HepG2 (cell line): ENCODE measurements at regions not wholly inside any gene's neighbourhood (a gene's known extent, or its start where the extent isn't known, plus 50 kb on each side); places are given as distances from the start of the nearest gene placed in this dataset.

Experiments used
- CHD4 ChIP-seq: fragments of 200-600 bp; sonication (generic); IDR thresholded peaks from 2 replicates; pipeline ENCODE4 v1.7.0; 2017; ENCODE audit warnings: mild to moderate bottlenecking, low read length, borderline replicate concordance
- DMAP1 ChIP-seq: IDR thresholded peaks from 2 replicates; pipeline ENCODE4 v1.6.1; 2016
- NFE2L1 ChIP-seq: sonication (generic); formaldehyde crosslinking; IDR thresholded peaks from 2 replicates; pipeline ENCODE4 v1.4.0; 2020; ENCODE audit warnings: missing genetic modification reagents, mild to moderate bottlenecking, borderline replicate concordance
- RAD21 ChIP-seq: fragments of 450-650 bp; formaldehyde crosslinking; IDR thresholded peaks from 2 replicates; pipeline ENCODE4 v1.5.0; 2020; ENCODE audit warnings: mild to moderate bottlenecking
- ZNF274 ChIP-seq: sonication (generic); formaldehyde crosslinking; IDR thresholded peaks from 2 replicates; pipeline ENCODE4 v1.5.1; 2020; ENCODE audit warnings: mild to moderate bottlenecking, missing genetic modification reagents

GRCh38 chr13:109650861-109651260 lies 135.5 kb downstream of the IRS2 start:
- no peak for TF ChIP-seq NFE2L1 (CRISPR knock-in tag)
- TF ChIP-seq RAD21 (CRISPR knock-in tag) = no peak
- no peak for TF ChIP-seq DMAP1 (CRISPR knock-in tag)
- TF ChIP-seq ZNF274 = no peak
- no peak for TF ChIP-seq CHD4
